Brain microvascular endothelial cell (primary cell): ENCODE measurements at regions not wholly inside any gene's neighbourhood (a gene's known extent, or its start where the extent isn't known, plus 50 kb on each side); places are given as distances from the start of the nearest gene placed in this dataset.

Experiments
- DNase-seq: peaks from one replicate; pipeline ENCODE4 v3.0.0-alpha.2; 2020
- H3K27ac ChIP-seq: fragments of 250-450 bp; sonication (Bioruptor Pico); 2 replicates; pipeline ENCODE4 v1.5.1; 2020; ENCODE audit warnings: mild to moderate bottlenecking, moderate library complexity
- H3K27me3 ChIP-seq: fragments of 250-450 bp; sonication (Bioruptor Pico); replicated peaks from 2 replicates; pipeline ENCODE4 v1.5.1; 2020; ENCODE audit warnings: mild to moderate bottlenecking
- H3K36me3 ChIP-seq: fragments of 250-450 bp; sonication (Bioruptor Pico); replicated peaks from 2 replicates; pipeline ENCODE4 v1.5.1; 2020; ENCODE audit warnings: mild to moderate bottlenecking
- H3K4me3 ChIP-seq: 2 replicates; pipeline ENCODE4 v1.5.1; 2011; ENCODE audit warnings: low read depth, mild to moderate bottlenecking, control low read depth, low read length, moderate library complexity
- CTCF ChIP-seq: IDR thresholded peaks from 2 replicates; pipeline ENCODE4 v1.5.1; 2011; ENCODE audit warnings: low read depth, mild to moderate bottlenecking, moderate library complexity, low read length, control low read depth, inconsistent platforms; ENCODE audit errors: missing control alignments
- in situ Hi-C: cut with HindIII; loops from 2 replicates; pipeline ENCODE4 v1.10.0; 2017; ENCODE audit warnings: low sequenced_read_pairs, low pct_ligation_motif_present

GRCh38 chr4:3660086-3660927, 105.9 kb upstream of the ADRA2C start:
- in situ Hi-C loops, result no loop called here
- Histone ChIP-seq H3K36me3 (no peaks in the 10 kb centered on the region), H3K27me3 (peaks cover 9% of the 10 kb centered on the region), H3K4me3 (no peak overlapping the region), H3K27ac (no peak overlapping the region)
- no peak for TF ChIP-seq CTCF
- DNase-seq, result no peak

GRCh38 chr4:3659131-3659530, 107.1 kb upstream of the ADRA2C start:
- no peak for DNase-seq
- Histone ChIP-seq H3K27ac (no peak overlapping the region), H3K4me3 (no peak overlapping the region), H3K27me3 (peaks cover 9% of the 10 kb centered on the region), H3K36me3 (no peaks in the 10 kb centered on the region)
- TF ChIP-seq CTCF, result no peak
- in situ Hi-C loops, result no loop called here

GRCh38 chr4:3658530-3658913, 107.7 kb upstream of the ADRA2C start:
- H3K36me3 ChIP-seq, result no peaks in the 10 kb centered on the region
- peak; percentile 15 for DNase-seq
- H3K4me3 ChIP-seq, result no peak overlapping the region
- peak overlapping the region; percentile 61 for H3K27ac ChIP-seq
- H3K27me3 ChIP-seq, result peaks cover 9% of the 10 kb centered on the region
- no peak for TF ChIP-seq CTCF
- in situ Hi-C loops, result no loop called here

- Histone ChIP-seq H3K36me3 (no peaks in the 10 kb centered on the region), H3K27ac (peak overlapping the region; percentile 61), H3K4me3 (no peak overlapping the region), H3K27me3 (peaks cover 9% of the 10 kb centered on the region)
- DNase-seq, result peak; percentile 86
- in situ Hi-C loops, result no loop called here
- TF ChIP-seq CTCF, result no peak
Observed at GRCh38 chr4:3657902-3658529, 108.2 kb upstream of the ADRA2C start.

- in situ Hi-C loops, result no loop called here
- peaks cover 9% of the 10 kb centered on the region for H3K27me3 ChIP-seq
- no peaks in the 10 kb centered on the region for H3K36me3 ChIP-seq
- no peak overlapping the region for H3K27ac ChIP-seq
- H3K4me3 ChIP-seq, result no peak overlapping the region
- DNase-seq, result no peak
- no peak for TF ChIP-seq CTCF
Observed at GRCh38 chr4:3656416-3657356, 109.5 kb upstream of the ADRA2C start.
